Hepatocyte (in vitro differentiated cells): ENCODE measurements at regions not wholly inside any gene's neighbourhood (a gene's known extent, or its start where the extent isn't known, plus 50 kb on each side); places are given as distances from the start of the nearest gene placed in this dataset.

Experiments used
- EZH2 ChIP-seq: fragments of 200-600 bp; sonication (generic); IDR thresholded peaks from 2 replicates; pipeline ENCODE4 v1.6.1; 2016; ENCODE audit warnings: antibody characterized with exemption, mild to moderate bottlenecking, borderline replicate concordance
- EZH2phosphoT487 ChIP-seq: fragments of 200-600 bp; sonication (generic); IDR thresholded peaks from one replicate; pipeline ENCODE4 v1.6.1; 2018; ENCODE audit warnings: antibody characterized with exemption, mild to moderate bottlenecking, low read depth, moderate library complexity; ENCODE audit not compliant: unreplicated experiment, severe bottlenecking
- TF ChIP-seq, protein P1 (sequence below): fragments of 200-600 bp; sonication (generic); IDR thresholded peaks from 2 replicates; pipeline ENCODE4 v1.5.1; 2016; ENCODE audit warnings: antibody characterized with exemption, mild to moderate bottlenecking; ENCODE audit not compliant: poor library complexity

DNA sequence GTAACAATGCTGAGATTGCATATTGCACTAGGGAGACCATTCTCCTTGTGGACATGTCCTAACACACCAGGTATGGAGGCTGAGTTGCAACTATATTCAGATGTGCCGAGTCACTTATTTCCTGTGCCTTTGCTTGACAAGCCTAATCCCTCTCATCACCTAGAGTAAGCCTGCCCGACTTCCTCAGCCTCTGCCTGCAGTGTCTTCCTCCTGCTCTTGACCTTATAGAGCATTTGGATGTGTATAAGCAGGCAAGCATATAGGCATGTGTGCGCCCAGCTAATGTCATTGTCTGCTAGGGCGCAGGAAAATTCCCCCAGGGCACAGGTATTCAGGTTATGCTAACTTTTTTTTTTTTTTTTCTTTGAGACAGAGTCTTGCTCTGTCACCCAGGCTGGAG, 316.9 kb downstream of the CDH2 start:
- TF ChIP-seq, protein P1, sequence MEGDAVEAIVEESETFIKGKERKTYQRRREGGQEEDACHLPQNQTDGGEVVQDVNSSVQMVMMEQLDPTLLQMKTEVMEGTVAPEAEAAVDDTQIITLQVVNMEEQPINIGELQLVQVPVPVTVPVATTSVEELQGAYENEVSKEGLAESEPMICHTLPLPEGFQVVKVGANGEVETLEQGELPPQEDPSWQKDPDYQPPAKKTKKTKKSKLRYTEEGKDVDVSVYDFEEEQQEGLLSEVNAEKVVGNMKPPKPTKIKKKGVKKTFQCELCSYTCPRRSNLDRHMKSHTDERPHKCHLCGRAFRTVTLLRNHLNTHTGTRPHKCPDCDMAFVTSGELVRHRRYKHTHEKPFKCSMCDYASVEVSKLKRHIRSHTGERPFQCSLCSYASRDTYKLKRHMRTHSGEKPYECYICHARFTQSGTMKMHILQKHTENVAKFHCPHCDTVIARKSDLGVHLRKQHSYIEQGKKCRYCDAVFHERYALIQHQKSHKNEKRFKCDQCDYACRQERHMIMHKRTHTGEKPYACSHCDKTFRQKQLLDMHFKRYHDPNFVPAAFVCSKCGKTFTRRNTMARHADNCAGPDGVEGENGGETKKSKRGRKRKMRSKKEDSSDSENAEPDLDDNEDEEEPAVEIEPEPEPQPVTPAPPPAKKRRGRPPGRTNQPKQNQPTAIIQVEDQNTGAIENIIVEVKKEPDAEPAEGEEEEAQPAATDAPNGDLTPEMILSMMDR, result no peak
- TF ChIP-seq EZH2 (no peak), EZH2phosphoT487 (no peak)
